LNCaP clone FGC (cell line): ENCODE measurements at regions not wholly inside any gene's neighbourhood (a gene's known extent, or its start where the extent isn't known, plus 50 kb on each side); places are given as distances from the start of the nearest gene placed in this dataset.

ENCODE experiments used
- DNase-seq: peaks from one replicate; pipeline ENCODE4 v3.0.0-alpha.2; 2011; ENCODE audit warnings: low read depth
- H3K4me3 ChIP-seq: 2 replicates; pipeline ENCODE4 v1.5.1; 2011; ENCODE audit warnings: mild to moderate bottlenecking, low read depth, low read length, control low read depth
- CTCF ChIP-seq: IDR thresholded peaks from 2 replicates; pipeline ENCODE4 v1.5.1; 2012; ENCODE audit warnings: mild to moderate bottlenecking; ENCODE audit not compliant: control insufficient read depth, insufficient read depth; ENCODE audit errors: extremely low read depth

DNA sequence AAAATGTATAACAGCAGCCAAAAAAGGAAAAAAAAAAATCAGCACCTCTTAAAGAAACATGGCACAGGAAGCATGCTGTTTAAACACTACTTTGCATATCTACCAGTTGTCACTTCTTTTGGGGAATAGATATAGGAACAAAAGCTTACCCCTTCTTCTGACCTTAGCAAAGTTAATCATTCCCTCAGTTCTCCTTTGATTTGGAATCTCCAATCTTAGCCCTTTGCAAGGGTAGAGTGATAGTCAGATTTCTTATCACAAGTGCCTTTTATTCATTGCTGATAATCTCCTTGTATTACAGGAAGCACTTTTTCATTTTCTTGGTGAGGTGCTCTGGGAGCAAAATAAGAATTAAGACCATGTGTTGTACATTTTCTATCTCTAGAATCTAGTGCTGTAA lies 1327.6 kb downstream of the OLFM4 start:
- no peak for DNase-seq
- H3K4me3 ChIP-seq, result no peak overlapping the region
- no peak for TF ChIP-seq CTCF

DNA sequence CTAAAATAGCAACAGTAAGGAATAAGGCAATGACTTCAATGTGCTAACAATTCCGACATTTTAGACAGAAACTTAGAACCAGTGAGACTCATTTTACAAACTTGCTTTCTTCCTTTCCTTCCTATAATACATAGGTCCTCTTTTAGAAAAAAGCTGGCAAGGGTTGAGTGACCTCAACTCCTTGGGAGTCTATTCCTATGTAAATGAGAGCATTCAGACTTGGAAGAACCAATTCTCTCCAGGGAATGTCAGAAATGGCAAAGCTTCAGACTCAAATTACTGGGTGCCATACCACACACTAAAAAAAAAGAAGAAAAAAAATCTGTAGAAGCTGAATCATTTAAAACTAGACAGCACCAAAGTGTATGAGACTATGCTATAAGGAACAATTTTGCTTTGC lies 1328.2 kb downstream of the OLFM4 start:
- H3K4me3 ChIP-seq, result no peak overlapping the region
- no peak for TF ChIP-seq CTCF
- no peak for DNase-seq

DNA sequence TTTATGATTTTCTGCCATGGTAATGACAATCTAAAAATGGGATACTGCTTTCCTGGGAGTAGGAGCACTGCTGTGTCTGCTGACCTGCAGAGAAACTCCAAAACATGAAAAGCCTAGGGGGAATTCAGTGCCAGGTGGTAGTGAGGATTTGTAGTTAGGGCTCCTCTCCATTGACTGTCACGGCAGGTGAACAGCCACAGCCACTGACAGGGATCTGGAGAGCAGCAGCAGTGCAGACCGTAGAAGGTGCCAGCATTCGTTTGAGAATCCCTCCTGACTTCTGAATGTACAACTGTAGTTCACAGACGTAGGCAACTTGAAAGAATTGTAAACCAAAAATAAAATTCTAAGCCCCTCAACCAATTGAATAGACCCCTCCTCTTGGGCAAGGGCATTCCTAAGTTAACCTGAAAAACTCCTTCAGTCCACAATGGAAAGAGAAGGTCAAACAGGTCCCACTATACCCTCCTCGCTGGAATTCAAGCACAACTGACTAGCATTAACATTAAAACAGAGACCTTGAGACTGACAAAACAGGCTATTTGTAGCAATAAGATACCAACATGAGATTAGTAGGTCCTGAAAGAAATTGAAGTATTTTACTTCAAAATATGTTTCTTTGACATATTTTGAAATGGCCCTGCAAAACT lies 1328.8 kb downstream of the OLFM4 start:
- no peak overlapping the region for H3K4me3 ChIP-seq
- no peak for TF ChIP-seq CTCF
- DNase-seq, result no peak

DNA sequence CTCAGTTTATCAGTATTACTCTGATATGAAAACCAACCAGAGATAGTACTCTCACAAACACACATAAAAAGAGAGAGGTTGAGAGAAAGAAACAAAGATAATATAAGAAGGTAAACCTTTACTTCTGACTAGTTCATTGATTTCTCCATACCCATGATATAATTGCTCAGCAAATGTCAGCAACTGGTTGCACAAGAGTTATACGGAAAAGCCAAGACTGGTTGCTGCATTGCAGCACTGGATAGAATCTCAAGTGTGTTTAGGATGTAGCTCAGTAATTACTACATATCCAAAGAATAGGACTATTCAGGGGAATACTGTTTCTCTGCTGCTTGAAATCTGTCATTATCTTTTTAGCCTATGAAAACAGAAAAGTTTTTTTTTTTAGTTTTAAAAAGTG lies 1332.8 kb downstream of the OLFM4 start:
- TF ChIP-seq CTCF, result no peak
- no peak for DNase-seq
- no peak overlapping the region for H3K4me3 ChIP-seq

- no peak overlapping the region for H3K4me3 ChIP-seq
- no peak for DNase-seq
- no peak for TF ChIP-seq CTCF
Measured at GRCh38 chr13:54366728-54367127, 1338.1 kb downstream of the OLFM4 start.

GRCh38 chr13:54367639-54368271 lies 1339.1 kb downstream of the OLFM4 start:
- no peak for DNase-seq
- H3K4me3 ChIP-seq, result no peak overlapping the region
- no peak for TF ChIP-seq CTCF

DNA sequence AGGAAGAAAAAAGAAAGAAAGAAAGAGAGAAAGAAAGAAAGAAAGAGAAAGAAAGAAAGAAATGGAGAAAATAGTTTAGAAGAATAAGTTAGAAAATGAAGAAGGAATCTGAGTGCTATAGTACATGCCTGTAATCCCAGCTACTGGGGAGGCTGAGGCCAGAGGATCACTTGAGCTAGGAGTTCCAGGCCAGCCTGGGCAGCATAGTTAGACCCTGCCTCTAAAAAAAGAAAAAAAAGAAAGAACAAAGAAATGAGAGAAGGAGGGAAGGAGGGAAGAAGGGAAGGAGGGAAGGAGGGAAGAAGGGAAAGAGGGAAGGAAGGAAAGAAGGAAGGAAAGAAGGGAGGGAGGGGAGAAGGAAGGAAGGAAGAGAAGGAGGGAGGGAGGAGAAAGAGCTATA lies 1339.8 kb downstream of the OLFM4 start:
- TF ChIP-seq CTCF, result no peak
- no peak for DNase-seq

More for the DNA sequence above, 1339.8 kb downstream of the OLFM4 start:
- H3K4me3 ChIP-seq, result no peak overlapping the region
